Activated T-helper 1 cell treated with anti-CD3 and anti-CD28 coated beads, Interleukin-12 subunit alpha, Interleukin-12 subunit beta, Interleukin-2, Interleukin-4 antibody, amounts not matched to agents 30 ng/mL and 10 ng/mL and 1 ng/mL, durations not matched to agents 14 hours and 24 hours and 36 hours (primary cell): ENCODE measurements at regions not wholly inside any gene's neighbourhood (a gene's known extent, or its start where the extent isn't known, plus 50 kb on each side); places are given as distances from the start of the nearest gene placed in this dataset.

Source experiments
- DNase-seq: peaks from one replicate; pipeline ENCODE4 v3.0.0; 2021; ENCODE audit warnings: low spot score
- H3K27ac Mint-ChIP-seq: one replicate; pipeline ENCODE4 v1.8.0; 2021; ENCODE audit warnings: mild to moderate bottlenecking, mixed read lengths
- H3K27me3 Mint-ChIP-seq: one replicate; pipeline ENCODE4 v1.8.0; 2022; ENCODE audit warnings: mild to moderate bottlenecking, moderate library complexity, mixed read lengths; ENCODE audit not compliant: insufficient read depth
- H3K36me3 Mint-ChIP-seq: one replicate; pipeline ENCODE4 v1.8.0; 2021; ENCODE audit warnings: low read depth, mixed read lengths
- H3K4me1 Mint-ChIP-seq: one replicate; pipeline ENCODE4 v1.8.0; 2021; ENCODE audit warnings: low read depth, mixed read lengths
- H3K4me3 Mint-ChIP-seq: one replicate; pipeline ENCODE4 v1.8.0; 2021; ENCODE audit warnings: mild to moderate bottlenecking, moderate library complexity, mixed read lengths
- H3K9me3 Mint-ChIP-seq: one replicate; pipeline ENCODE4 v1.8.0; 2021; ENCODE audit warnings: mixed read lengths
- intact Hi-C: fragments of 100-400 bp; cut with micrococcal nuclease; formaldehyde crosslinking; loops from one replicate; pipeline ENCODE4 v1.15.1; 2024

DNA sequence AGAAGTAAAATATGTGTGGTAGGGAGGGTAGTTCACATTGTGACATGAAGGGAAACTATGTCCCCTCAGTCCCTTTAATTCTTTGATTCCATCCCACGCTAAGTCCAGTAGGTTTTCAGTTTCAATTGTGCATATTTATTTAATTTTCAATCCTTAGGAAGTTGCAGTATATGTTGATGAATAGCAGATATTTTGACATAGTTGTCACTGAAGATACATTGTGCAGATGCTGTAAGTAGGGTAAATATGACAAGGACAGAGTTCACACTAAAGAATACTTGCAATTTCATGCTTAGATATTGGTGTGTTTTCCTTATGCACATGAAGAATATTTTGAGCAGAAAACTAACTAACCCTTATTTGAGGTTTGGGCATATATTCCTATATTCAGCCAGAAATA lies 595.4 kb upstream of the MIR17HG start:
- Mint-ChIP-seq H3K36me3 (no peaks in the 10 kb centered on the region), H3K4me1 (no peaks in the 10 kb centered on the region), H3K27me3 (no peaks in the 10 kb centered on the region), H3K27ac (no peak overlapping the region), H3K9me3 (peaks cover 20% of the 10 kb centered on the region), H3K4me3 (no peak overlapping the region)
- DNase-seq = no peak
- intact Hi-C loops = no loop called here

DNA sequence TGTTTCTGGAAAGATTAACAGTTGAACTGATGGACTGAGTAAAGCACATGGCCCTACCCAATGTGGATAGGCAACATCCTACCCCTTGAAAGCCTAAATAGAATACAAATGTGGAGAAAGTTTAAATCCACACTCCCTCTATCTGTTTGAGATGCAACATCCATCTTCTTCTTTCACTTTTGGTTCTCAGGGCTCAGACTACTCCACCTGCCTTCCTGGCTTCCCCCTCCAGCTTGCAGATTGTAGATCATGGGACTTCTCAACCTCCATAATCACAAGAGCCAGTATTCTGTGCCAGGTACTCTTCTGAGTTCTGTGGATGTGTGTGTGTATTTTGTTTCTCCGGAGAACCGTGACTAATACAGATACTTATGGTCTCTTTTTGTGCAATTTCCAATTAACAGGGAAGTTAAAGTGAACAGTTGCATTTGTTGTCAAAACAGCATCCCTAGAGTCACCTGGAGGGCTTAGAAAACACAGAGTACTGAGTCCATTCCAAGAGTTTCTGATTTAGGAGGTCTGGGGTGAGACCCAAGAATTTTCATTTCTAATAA lies 590.3 kb upstream of the MIR17HG start:
- H3K36me3 Mint-ChIP-seq = no peaks in the 10 kb centered on the region
- intact Hi-C loops = no loop called here
- H3K27me3 Mint-ChIP-seq = no peaks in the 10 kb centered on the region
- H3K4me1 Mint-ChIP-seq = no peaks in the 10 kb centered on the region
- no peak overlapping the region for H3K27ac Mint-ChIP-seq
- peaks cover 7% of the 10 kb centered on the region for H3K9me3 Mint-ChIP-seq
- DNase-seq = no peak
- no peak overlapping the region for H3K4me3 Mint-ChIP-seq

DNA sequence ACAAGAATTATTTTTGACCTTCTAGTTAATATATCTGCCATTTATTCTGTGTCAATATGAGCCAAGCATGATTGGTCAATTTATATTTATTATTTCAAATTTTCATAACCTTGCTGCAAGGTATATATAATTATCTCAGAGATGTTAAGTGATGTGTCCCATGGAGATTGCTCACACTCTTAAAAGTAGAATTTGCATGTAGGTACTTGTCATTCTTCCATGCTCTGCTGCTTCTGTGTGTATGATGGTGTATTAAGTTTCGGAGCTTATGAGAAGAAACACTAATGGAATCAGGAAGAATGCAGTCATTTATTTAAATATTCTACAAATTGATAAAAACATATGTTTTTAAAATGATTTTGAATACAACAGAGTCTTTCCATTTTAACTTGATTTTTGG lies 586.8 kb upstream of the MIR17HG start:
- Mint-ChIP-seq H3K4me1 (no peaks in the 10 kb centered on the region), H3K27ac (no peak overlapping the region), H3K27me3 (no peaks in the 10 kb centered on the region), H3K9me3 (peaks cover 5% of the 10 kb centered on the region), H3K4me3 (no peak overlapping the region), H3K36me3 (no peaks in the 10 kb centered on the region)
- DNase-seq = no peak
- intact Hi-C loops = no loop called here

DNA sequence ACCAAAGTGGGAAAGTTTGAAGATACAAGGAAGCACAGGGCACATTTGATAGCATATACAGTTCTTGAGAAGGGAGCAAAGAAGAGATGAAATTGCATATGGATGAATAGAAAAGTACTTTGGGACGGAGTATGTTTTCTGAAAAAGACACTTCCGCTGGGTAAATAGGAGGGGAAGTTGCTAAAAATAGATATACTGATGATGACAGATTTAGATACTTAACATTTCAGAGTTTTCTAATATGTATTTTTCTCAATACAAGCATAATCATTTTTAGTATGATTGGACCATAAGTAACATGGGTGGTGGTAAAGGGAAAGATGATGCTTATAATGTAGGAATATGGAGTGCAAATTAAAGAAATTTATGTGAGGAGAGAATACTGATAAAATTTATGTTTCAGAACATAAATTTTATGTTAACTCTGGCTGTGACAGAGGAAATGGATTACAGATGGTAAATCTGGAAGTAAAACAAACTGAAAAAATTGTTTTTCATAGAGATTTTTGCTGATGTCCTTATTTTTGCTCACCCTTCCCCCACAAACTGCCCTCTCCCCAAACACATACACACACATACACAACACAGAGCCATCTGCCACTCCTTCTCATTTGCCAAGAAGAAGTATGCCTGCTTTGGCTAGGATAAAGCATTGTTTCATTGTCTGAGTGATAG lies 583.9 kb upstream of the MIR17HG start:
- no peak overlapping the region for H3K4me3 Mint-ChIP-seq
- no peaks in the 10 kb centered on the region for H3K9me3 Mint-ChIP-seq
- H3K27me3 Mint-ChIP-seq = no peaks in the 10 kb centered on the region
- no peak overlapping the region for H3K27ac Mint-ChIP-seq
- intact Hi-C loops = no loop called here
- no peaks in the 10 kb centered on the region for H3K36me3 Mint-ChIP-seq
- no peaks in the 10 kb centered on the region for H3K4me1 Mint-ChIP-seq
- DNase-seq = no peak

DNA sequence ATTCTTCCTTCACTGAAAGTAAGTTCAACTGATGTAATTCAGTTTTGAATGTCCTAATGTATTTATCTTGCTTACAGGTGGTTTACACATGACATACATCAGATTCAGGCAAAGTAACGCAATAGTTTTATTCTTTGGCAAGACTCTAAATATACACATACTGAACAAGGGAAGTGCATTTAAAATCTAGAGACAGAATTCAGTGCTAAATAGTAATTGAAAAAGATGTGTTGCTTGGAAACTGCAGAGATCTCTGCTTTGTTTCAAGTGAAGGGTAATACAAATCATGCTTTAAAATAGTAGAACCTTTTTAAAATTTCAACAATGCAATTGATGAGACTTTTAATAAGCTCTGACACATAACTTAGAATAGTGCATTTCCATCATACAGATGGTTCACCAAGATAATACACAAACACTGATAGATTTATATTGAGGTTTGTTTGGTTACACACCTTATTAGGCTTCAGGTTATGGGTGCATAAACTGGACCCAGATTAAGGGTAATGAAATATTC lies 581.0 kb upstream of the MIR17HG start:
- H3K27me3 Mint-ChIP-seq = no peaks in the 10 kb centered on the region
- H3K9me3 Mint-ChIP-seq = no peaks in the 10 kb centered on the region
- intact Hi-C loops = no loop called here
- no peaks in the 10 kb centered on the region for H3K36me3 Mint-ChIP-seq
- no peak for DNase-seq
- H3K4me3 Mint-ChIP-seq = no peak overlapping the region
- no peaks in the 10 kb centered on the region for H3K4me1 Mint-ChIP-seq
- H3K27ac Mint-ChIP-seq = no peak overlapping the region

DNA sequence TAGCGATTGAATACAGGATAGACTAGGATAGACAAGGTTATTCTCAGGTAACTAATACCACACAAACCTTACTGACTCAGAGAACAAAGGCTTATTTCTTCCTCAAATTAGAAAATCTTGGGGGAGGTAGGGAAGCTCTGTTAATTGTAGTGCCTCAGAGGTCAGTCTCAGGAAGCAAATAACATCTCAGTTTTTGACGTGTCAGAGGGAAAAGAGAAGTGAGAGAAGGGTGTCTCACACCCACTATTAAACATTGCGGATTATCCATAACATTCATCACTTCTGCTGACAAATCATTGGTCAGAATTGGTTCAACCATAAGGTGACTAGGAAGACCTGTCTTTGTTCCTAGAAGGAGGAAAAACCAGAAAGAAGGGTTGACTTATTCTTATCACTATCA lies 579.4 kb upstream of the MIR17HG start:
- no peaks in the 10 kb centered on the region for H3K27me3 Mint-ChIP-seq
- no peak for DNase-seq
- intact Hi-C loops = no loop called here
- no peak overlapping the region for H3K4me3 Mint-ChIP-seq
- H3K4me1 Mint-ChIP-seq = no peaks in the 10 kb centered on the region
- H3K9me3 Mint-ChIP-seq = no peaks in the 10 kb centered on the region
- no peak overlapping the region for H3K27ac Mint-ChIP-seq
- no peaks in the 10 kb centered on the region for H3K36me3 Mint-ChIP-seq

DNA sequence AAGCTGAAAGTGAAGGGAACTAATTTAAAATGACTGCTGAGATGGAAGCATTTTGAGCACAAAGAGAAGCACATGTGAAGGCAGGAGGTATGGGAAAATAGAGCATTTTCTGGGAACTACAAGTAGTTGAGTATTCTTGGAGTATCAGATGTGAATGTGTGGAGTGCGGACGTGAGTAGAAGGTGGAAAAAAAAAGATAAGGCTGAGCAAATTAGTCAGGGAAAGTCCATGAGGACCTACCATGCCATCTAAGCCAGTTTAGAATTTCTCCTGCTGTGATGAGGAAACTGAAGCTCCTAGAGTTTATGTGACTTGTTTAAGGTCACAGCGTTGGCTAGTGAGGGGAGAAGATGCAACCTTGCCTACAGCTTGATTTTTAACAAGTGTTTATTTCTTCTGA lies 578.1 kb upstream of the MIR17HG start:
- Mint-ChIP-seq H3K4me3 (no peak overlapping the region), H3K9me3 (no peaks in the 10 kb centered on the region), H3K4me1 (no peaks in the 10 kb centered on the region), H3K27me3 (no peaks in the 10 kb centered on the region), H3K36me3 (no peaks in the 10 kb centered on the region), H3K27ac (no peak overlapping the region)
- intact Hi-C loops = no loop called here
- no peak for DNase-seq

DNA sequence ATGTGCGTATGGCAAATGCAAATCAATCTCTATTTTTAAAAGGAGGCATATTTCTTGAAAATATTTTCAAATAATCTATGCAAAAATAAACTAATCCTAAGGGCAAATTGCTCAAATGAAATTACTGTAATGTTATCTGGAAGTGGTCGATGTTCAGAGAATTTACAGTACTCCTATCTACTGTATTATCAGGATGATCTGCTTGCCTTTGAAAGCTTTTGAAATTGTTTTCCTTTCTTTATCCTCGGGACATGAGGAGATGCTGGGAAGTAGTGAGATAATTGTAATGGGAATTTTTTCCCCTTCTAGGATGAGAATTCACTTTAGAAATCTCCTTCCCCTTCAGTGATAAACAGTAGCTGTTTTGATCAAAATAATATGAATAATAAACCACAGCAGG lies 577.2 kb upstream of the MIR17HG start:
- H3K27ac Mint-ChIP-seq = no peak overlapping the region
- no peak overlapping the region for H3K4me3 Mint-ChIP-seq
- H3K9me3 Mint-ChIP-seq = peaks cover 3% of the 10 kb centered on the region
- H3K4me1 Mint-ChIP-seq = no peaks in the 10 kb centered on the region
- H3K36me3 Mint-ChIP-seq = no peaks in the 10 kb centered on the region
- DNase-seq = no peak
- intact Hi-C loops = no loop called here
- no peaks in the 10 kb centered on the region for H3K27me3 Mint-ChIP-seq

DNA sequence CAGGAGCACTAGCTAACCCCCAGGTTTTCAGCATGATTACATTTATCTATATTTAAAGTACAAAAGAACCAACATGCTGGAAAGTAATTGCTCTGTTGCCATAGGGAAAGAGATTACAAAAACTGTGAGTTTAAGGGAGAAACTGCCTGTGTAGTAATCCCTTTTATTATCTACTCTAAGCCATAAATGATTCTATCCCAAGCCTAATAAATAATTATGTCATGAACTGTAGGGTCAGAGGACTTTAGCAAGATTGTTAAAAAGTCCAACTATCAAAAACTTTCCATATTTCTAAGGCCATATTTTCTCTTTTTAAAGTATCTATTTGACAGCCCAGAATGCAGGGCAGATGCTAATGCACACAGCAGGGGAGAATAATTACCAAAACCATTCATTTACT lies 573.8 kb upstream of the MIR17HG start:
- DNase-seq = no peak
- no peak overlapping the region for H3K27ac Mint-ChIP-seq

DNA sequence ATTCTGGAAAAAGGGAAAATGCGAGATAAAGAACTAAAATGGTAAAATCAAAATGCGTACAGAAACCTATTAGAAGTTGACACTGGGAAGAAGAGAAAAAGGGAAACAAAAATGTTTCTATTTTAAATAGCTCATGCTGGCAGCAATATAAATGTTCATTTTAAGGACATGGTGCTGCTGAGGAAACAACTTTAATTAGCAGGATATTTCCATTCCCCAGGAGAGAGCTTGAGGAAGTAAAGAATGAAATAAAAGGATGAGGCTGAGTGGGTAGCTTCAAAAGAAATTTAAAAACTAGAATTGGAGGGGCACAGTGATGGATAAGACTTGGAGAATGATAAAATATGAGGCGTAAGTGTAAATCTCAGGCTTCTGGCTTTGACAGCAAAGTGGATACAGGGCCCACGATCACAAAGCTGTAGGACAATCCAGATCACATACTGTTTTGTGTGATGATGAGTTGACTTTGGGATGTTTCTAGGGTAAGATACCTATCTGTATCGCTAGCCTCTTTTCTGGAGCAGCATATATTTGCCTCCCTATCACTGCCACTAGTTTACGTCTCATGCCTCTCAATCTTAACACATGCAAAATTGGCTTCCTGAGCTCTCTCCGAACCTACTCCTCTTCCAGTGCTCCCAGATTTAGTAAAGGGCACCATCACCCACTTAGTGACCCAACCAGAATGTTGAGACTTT lies 571.3 kb upstream of the MIR17HG start:
- Mint-ChIP-seq H3K9me3 (peaks cover 8% of the 10 kb centered on the region), H3K27ac (no peak overlapping the region), H3K36me3 (no peaks in the 10 kb centered on the region), H3K4me3 (no peak overlapping the region), H3K4me1 (no peaks in the 10 kb centered on the region), H3K27me3 (no peaks in the 10 kb centered on the region)
- no peak for DNase-seq
- intact Hi-C loops = no loop called here

More for the DNA sequence above, 573.8 kb upstream of the MIR17HG start:
- no peaks in the 10 kb centered on the region for H3K4me1 Mint-ChIP-seq
- intact Hi-C loops = no loop called here
- no peaks in the 10 kb centered on the region for H3K36me3 Mint-ChIP-seq
- H3K4me3 Mint-ChIP-seq = no peak overlapping the region
- peaks cover 8% of the 10 kb centered on the region for H3K9me3 Mint-ChIP-seq
- H3K27me3 Mint-ChIP-seq = no peaks in the 10 kb centered on the region

DNA sequence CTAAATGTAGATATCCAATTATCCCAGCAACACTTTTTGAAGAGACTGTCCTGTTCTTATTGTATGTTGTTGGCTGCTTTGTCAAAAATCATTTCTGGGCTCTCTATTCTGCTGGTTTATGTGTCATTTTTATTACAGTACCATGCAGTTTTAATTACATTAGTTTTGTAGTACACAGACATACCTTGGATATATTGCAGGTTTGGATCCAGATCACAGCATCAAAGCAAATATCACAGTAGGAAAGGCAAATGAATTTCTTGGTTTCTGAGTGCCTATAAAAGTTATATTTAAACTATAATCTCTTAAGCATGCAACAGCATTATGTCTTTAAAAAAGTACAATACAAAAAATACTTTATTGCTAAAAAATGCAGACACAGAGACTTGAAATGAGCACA lies 564.2 kb upstream of the MIR17HG start:
- no peak overlapping the region for H3K27ac Mint-ChIP-seq
- intact Hi-C loops = no loop called here
- no peak overlapping the region for H3K4me3 Mint-ChIP-seq
- H3K9me3 Mint-ChIP-seq = no peaks in the 10 kb centered on the region
- no peak for DNase-seq
- H3K4me1 Mint-ChIP-seq = no peaks in the 10 kb centered on the region
- no peaks in the 10 kb centered on the region for H3K27me3 Mint-ChIP-seq
- no peaks in the 10 kb centered on the region for H3K36me3 Mint-ChIP-seq

DNA sequence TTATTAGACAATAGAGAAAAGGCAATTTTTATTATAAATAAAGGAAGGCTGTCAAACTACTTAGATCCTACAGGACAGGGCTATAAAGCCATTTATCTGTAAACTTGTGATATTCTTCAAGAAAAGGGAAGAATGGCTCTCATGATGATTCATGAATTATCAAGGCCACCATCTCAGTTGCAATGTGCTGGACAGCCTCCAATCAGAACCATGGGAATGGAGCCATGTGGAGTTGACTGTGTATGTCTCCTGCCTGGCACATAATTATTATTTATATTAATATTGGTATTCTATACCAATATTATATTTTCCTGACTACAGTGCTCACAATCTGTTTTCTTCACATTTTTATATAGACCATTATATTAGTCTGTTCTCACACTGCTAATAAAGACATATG lies 560.5 kb upstream of the MIR17HG start:
- H3K27ac Mint-ChIP-seq = no peak overlapping the region
- no peaks in the 10 kb centered on the region for H3K27me3 Mint-ChIP-seq
- no peaks in the 10 kb centered on the region for H3K9me3 Mint-ChIP-seq
- H3K4me3 Mint-ChIP-seq = no peak overlapping the region
- no peaks in the 10 kb centered on the region for H3K4me1 Mint-ChIP-seq
- no peak for DNase-seq
- H3K36me3 Mint-ChIP-seq = no peaks in the 10 kb centered on the region
- intact Hi-C loops = no loop called here

DNA sequence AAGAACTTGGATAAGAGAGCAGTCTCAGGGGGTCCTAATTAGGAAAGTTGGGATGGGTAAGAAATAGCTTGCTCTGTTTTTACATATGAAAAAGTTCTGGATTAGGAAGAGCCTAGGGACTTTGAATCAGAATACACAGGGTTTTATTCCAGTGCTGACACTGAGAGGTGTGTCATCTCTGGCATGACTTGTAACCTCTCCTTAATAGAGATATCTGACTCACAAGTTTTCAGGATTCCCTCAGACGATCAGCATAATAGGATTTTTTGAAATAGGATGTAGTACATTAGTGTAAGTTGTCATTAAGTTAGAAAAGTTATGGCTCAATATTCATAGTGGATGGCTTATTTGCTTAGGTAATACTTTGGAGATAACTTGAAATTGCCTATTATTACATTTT lies 555.2 kb upstream of the MIR17HG start:
- H3K27me3 Mint-ChIP-seq = no peaks in the 10 kb centered on the region
- no peaks in the 10 kb centered on the region for H3K36me3 Mint-ChIP-seq
- H3K4me1 Mint-ChIP-seq = no peaks in the 10 kb centered on the region
- no peak overlapping the region for H3K27ac Mint-ChIP-seq
- H3K9me3 Mint-ChIP-seq = no peaks in the 10 kb centered on the region
- no peak for DNase-seq
- intact Hi-C loops = no loop called here
- H3K4me3 Mint-ChIP-seq = no peak overlapping the region
